AG09319 (cell line): ENCODE measurements at regions not wholly inside any gene's neighbourhood (a gene's known extent, or its start where the extent isn't known, plus 50 kb on each side); places are given as distances from the start of the nearest gene placed in this dataset.

Experiments
- DNase-seq: peaks from one replicate; pipeline ENCODE4 v3.0.0-alpha.2; 2010; ENCODE audit warnings: low read depth; ENCODE audit errors: extremely low read depth
- CTCF ChIP-seq: IDR thresholded peaks from 2 replicates; pipeline ENCODE4 v1.5.1; 2011; ENCODE audit warnings: low read depth, mild to moderate bottlenecking, inconsistent platforms, low read length, moderate library complexity

- no peak for DNase-seq
Measured at GRCh38 chr4:13989501-13989900, 362.0 kb upstream of the BOD1L1 start.

DNA sequence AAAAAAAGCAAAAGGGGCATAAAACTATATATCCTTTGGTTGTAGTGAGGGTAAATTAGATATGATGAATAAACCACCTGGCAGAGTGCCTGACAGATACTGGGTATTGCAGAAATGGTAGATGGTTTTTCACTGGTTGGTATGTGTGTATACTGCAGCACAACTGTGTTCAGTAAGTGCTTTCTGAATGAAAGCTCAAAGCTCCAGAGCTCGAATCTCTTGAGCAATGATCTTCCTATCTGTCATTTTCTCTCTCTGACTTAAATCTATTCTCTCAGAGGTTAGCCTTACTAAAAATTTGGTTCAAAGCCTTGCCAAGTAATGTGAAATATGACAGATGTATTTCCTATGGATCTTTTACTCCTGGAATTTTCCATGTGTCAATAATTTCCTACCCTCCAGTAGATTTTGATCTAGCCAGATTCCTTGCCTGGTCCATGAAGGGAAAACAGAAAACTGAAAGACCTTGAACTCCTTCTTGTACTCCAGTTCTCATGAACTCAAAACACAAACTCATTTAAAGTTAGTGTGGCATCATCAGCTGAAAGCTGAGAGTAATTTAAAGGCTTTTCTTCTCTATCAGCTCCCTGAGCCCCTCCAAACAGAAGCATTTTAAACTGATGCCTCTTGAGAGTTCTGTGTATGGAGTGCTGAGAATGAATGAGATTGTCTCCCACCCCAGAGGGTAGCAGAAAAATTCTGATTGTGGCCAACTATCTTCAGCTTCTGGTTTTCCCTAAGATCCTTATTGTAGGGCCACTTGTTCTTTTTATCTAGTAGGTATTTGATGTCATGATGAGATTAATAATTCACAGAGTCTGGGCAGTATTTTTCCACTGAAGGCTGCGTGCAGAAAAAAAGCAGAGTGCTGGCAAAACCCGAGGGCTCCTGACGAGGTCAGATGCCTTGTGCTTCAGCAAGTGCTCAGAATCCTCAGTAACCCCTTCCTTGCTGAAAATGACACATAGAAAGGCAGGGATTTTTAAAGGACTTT is 363.4 kb upstream of the BOD1L1 start:
- no peak for DNase-seq
- TF ChIP-seq CTCF = no peak

More at GRCh38 chr4:13989501-13989900, 362.0 kb upstream of the BOD1L1 start:
- no peak for TF ChIP-seq CTCF

DNA sequence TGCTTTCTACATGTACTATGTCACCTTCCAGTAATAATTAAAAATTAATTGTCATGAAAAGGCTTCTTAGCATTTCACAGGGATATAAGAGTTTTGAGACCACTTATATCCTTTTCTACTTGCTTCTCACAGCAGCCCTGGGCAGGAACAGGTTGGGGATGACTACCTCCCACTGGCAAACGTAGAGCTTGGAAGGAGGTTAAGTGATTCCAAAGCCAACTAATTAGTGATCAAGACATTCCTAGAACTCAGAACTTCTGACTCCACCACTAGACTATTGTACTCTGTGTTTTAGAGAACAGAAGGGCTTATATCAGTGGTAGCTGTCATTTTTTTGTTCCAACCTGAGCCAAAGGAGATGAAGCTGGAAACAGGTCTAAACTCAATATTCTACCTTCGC is 364.5 kb upstream of the BOD1L1 start:
- TF ChIP-seq CTCF = no peak
- no peak for DNase-seq

GRCh38 chr4:13992975-13993520 is 365.5 kb upstream of the BOD1L1 start:
- no peak for DNase-seq
- TF ChIP-seq CTCF = no peak

- TF ChIP-seq CTCF = no peak
- no peak for DNase-seq
Measured at GRCh38 chr4:13994016-13994415, 366.5 kb upstream of the BOD1L1 start.

- DNase-seq = no peak
Measured at GRCh38 chr4:13998850-13999445, 371.4 kb upstream of the BOD1L1 start.

More at GRCh38 chr4:13998850-13999445, 371.4 kb upstream of the BOD1L1 start:
- TF ChIP-seq CTCF = no peak
